ENCODE measurements at regions not wholly inside any gene's neighbourhood (a gene's known extent, or its start where the extent isn't known, plus 50 kb on each side); places are given as distances from the start of the nearest gene placed in this dataset.
"Not testable (repeated sequence)": the region's sequence is repeated elsewhere in the genome, so short reads cannot be mapped to it uniquely, and the experiment has no call there.

- H3K9me3 Mint-ChIP-seq: no peaks in the 10 kb centered on the region
- no peak overlapping the region for H3K27ac Mint-ChIP-seq
- ATAC-seq: no peak
- H3K27me3 Mint-ChIP-seq: no peaks in the 10 kb centered on the region
- no peaks in the 10 kb centered on the region for H3K4me1 Mint-ChIP-seq
- no peaks in the 10 kb centered on the region for H3K36me3 Mint-ChIP-seq
- POLR2A ChIA-PET: interaction anchor here (0.6 kb wide), 1 partner anchor 49 kb away, joined by 4 read pairs; no protein-coding TSS in a partner anchor
- DNase-seq: no peak
- H3K4me3 Mint-ChIP-seq: no peak overlapping the region
Measured at GRCh38 chr10:8151086-8151485, 96.6 kb downstream of the GATA3 start.

DNA sequence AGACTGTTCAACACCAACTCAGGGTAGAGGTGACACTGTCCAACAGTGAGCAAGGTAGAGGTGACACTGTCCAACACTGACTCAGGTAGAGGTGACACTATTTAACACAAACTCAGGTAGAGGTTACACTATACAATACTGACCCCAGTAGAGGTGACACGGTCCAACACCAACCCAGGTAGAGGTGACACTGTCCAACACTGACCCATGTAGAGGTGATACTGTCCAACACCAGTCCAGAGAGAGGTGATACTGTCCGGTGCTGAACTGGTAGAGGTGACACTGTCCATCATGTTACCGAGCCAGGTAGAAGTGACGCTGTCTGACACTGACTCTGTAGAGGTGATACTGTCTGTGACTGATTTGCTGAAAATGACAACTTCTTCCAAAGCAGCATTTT, 102.4 kb downstream of the GATA3 start:
- Mint-ChIP-seq H3K36me3 (peaks cover 0 to 5% (median 0%) of the 10 kb centered on the region in 3 donors), H3K4me1 (peaks cover 0 to 8% (median 2%) of the 10 kb centered on the region in 4 donors), H3K27me3 (peaks cover 0 to 8% (median 0%) of the 10 kb centered on the region in 5 donors), H3K27ac (no peak overlapping the region), H3K9me3 (peaks cover 0 to 2% (median 0%) of the 10 kb centered on the region in 9 donors), H3K4me3 (no peak overlapping the region)
- POLR2A ChIA-PET: no interaction called here
- no peak for DNase-seq
- ATAC-seq: no peak

DNA sequence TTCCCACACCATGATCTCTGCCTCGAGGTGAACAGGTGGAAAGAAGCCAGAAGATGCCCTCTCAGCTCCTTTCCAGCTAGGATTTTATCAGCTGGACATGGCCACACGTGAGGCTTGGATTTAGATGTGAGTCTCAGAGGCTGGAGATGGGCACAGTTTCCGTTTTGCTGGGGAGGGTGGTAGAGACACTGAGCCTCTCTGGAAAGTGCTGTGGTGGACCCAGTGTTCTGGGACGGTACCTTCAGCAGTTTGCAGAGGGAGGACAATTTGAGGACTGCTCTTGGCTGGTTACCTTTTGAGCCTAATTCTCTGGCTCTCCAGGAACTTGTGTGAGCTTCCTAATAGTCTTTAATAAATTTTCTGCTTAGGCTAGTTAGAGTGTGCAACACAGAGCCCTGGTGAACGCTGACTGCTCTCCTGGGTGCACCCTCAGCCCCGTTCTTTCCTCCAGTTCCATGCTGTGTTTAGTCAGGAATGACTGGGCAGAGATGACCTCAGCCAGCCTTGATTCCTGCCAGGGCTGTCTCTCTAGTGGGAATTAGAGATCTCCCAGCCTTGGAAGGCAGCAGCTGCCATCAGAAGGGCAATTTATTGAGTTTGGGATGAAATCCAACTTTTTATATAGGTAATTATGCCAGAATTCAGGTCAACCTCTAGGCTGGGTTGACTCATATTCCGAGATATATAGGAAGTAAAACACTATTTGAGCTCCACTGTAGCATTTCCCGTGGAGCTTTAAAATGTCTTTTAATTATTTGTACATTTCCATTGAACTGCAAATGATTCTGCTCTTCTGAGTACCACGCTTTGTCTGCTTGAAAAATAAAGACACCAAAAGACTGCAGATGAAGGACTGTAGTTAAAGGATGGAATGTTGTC, 103.9 kb downstream of the GATA3 start:
- Mint-ChIP-seq H3K4me1 (peaks cover 0 to 8% (median 2%) of the 10 kb centered on the region in 4 donors), H3K9me3 (peaks cover 0 to 2% (median 0%) of the 10 kb centered on the region in 9 donors), H3K27ac (no peak overlapping the region), H3K27me3 (peaks cover 0 to 8% (median 0%) of the 10 kb centered on the region in 5 donors), H3K36me3 (peaks cover 0 to 5% (median 0%) of the 10 kb centered on the region in 3 donors), H3K4me3 (no peak overlapping the region)
- DNase-seq: no peak
- POLR2A ChIA-PET: no interaction called here
- ATAC-seq: no peak

GRCh38 chr10:8159341-8160165, 105.1 kb downstream of the GATA3 start:
- Mint-ChIP-seq H3K27ac (no peak overlapping the region), H3K4me3 (no peak overlapping the region), H3K27me3 (peaks cover 0 to 8% (median 0%) of the 10 kb centered on the region in 5 donors), H3K4me1 (peaks cover 0 to 8% (median 2%) of the 10 kb centered on the region in 4 donors), H3K9me3 (peaks cover 0 to 6% (median 0%) of the 10 kb centered on the region in 9 donors), H3K36me3 (peaks cover 0 to 5% (median 0%) of the 10 kb centered on the region in 3 donors)
- POLR2A ChIA-PET: interaction anchor here (0.6 kb wide), 1 partner anchor 138 kb away, joined by 4 read pairs; no protein-coding TSS in a partner anchor
- ATAC-seq: no peak
- no peak for DNase-seq

DNA sequence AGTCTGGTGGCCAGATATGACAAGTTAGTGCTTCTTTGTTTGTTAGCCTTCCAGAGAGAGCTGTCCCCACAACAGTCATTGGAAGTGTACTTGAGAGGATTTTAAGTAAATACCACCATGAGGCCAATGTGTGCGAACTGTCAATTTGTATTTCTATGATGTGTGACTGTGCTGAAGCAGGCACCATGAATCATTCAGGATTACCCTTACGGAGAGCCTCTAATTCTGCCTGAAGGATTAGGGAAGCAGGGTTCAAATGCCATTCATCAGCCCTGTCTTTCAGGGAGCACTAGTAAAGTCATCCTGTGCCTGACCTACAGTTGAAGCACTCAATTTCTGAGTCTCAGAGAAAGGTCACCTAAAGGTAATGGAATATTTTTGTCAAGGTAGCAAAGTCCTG, 109.3 kb downstream of the GATA3 start:
- POLR2A ChIA-PET: no interaction called here
- peaks cover 0 to 8% (median 1%) of the 10 kb centered on the region in 4 donors for H3K4me1 Mint-ChIP-seq
- no peak overlapping the region for H3K27ac Mint-ChIP-seq
- peaks cover 0 to 30% (median 14%) of the 10 kb centered on the region in 3 donors for H3K36me3 Mint-ChIP-seq
- peaks cover 6 to 34% (median 14%) of the 10 kb centered on the region in 9 donors for H3K9me3 Mint-ChIP-seq
- peaks cover 0 to 8% (median 0%) of the 10 kb centered on the region in 5 donors for H3K27me3 Mint-ChIP-seq
- H3K4me3 Mint-ChIP-seq: no peak overlapping the region
- ATAC-seq: no peak
- DNase-seq: no peak

DNA sequence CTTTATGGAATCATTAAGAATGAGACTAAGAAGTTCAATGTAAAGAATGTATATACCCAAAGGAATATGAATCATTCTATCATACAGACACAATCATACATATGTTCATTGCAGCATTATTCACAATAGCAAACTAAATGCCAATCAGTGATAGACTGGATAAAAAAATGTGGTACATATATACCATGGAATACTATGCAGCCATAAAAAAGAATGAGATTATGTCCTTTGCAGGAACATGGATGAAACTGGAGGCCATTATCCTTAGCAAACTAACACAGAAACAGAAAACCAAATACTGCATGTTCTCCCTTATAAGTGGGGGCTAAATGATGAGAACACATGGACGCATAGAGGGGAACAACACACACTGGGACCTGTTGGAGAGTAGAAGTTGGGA, 110.2 kb downstream of the GATA3 start:
- Mint-ChIP-seq H3K36me3 (peaks cover 0 to 38% (median 19%) of the 10 kb centered on the region in 3 donors), H3K9me3 (peaks cover 6 to 42% (median 21%) of the 10 kb centered on the region in 9 donors)
- POLR2A ChIA-PET, H3K4me3 Mint-ChIP-seq, H3K27me3 Mint-ChIP-seq, ATAC-seq, DNase-seq, H3K27ac Mint-ChIP-seq, H3K4me1 Mint-ChIP-seq: not testable (repeated sequence)

DNA sequence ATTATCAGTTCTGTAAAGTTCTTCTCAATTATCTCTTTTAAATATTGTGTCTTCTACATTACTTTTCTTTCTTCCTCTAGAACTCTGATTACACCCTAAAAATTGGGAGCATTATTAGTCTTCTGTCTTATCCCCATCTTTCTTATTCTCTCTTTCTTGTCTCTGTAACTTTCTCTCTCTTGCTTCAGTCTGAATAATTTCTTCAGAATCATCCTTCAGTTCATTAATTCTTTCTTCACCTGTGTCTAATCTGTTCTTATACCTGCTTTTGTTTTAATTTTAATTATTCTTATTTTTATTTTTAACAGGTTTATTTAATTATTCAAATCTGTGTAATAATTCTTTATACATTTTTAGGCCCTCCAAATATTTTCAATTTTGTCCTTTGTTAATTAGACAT, 114.3 kb downstream of the GATA3 start:
- peaks cover 0 to 5% (median 0%) of the 10 kb centered on the region in 4 donors for H3K4me1 Mint-ChIP-seq
- ATAC-seq: no peak
- DNase-seq: no peak
- H3K27ac Mint-ChIP-seq: no peak overlapping the region
- peaks cover 6 to 43% (median 22%) of the 10 kb centered on the region in 9 donors for H3K9me3 Mint-ChIP-seq
- POLR2A ChIA-PET: no interaction called here
- H3K4me3 Mint-ChIP-seq: no peak overlapping the region
- no peaks in the 10 kb centered on the region for H3K27me3 Mint-ChIP-seq
- peaks cover 0 to 36% (median 19%) of the 10 kb centered on the region in 3 donors for H3K36me3 Mint-ChIP-seq

DNA sequence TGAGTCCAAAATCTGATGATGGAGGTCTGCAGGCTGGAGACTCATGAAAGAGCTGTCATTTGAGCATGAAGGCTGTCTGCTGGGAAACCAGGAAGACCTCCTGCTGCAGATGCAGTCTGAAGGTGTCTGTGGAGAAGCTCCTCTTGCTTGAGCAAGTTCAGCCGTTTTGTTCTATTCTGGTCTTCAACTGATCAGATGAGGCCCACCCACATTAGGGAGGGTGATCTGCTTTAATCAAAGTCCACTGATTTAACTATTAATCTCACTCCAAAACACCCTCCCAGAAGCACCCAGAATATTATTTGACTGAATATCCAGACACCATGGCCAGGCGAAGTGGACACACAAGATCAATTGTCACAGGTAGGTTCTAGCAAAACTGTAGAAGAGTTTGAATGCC, 116.5 kb downstream of the GATA3 start:
- peaks cover 0 to 5% (median 0%) of the 10 kb centered on the region in 4 donors for H3K4me1 Mint-ChIP-seq
- H3K27ac Mint-ChIP-seq: peak overlapping the region in 1 of 10 donors; percentile 24
- H3K27me3 Mint-ChIP-seq: peaks cover 0 to 2% (median 0%) of the 10 kb centered on the region in 5 donors
- H3K36me3 Mint-ChIP-seq: peaks cover 0 to 27% (median 16%) of the 10 kb centered on the region in 3 donors
- H3K9me3 Mint-ChIP-seq: peaks cover 6 to 27% (median 18%) of the 10 kb centered on the region in 9 donors
- no peak overlapping the region for H3K4me3 Mint-ChIP-seq
- no peak for ATAC-seq
- DNase-seq: no peak
- POLR2A ChIA-PET: no interaction called here

- no peak for ATAC-seq
- H3K36me3 Mint-ChIP-seq: peaks cover 0 to 23% (median 14%) of the 10 kb centered on the region in 3 donors
- H3K27ac Mint-ChIP-seq: no peak overlapping the region
- POLR2A ChIA-PET: no interaction called here
- H3K4me3 Mint-ChIP-seq: no peak overlapping the region
- DNase-seq: no peak
- peaks cover 6 to 22% (median 16%) of the 10 kb centered on the region in 9 donors for H3K9me3 Mint-ChIP-seq
- H3K4me1 Mint-ChIP-seq: peaks cover 0 to 5% (median 0%) of the 10 kb centered on the region in 4 donors
- peaks cover 0 to 2% (median 0%) of the 10 kb centered on the region in 5 donors for H3K27me3 Mint-ChIP-seq
Measured at GRCh38 chr10:8172604-8173003, 118.1 kb downstream of the GATA3 start.

- Mint-ChIP-seq H3K27me3 (peaks cover 0 to 2% (median 0%) of the 10 kb centered on the region in 5 donors), H3K27ac (no peak overlapping the region), H3K9me3 (peaks cover 4 to 14% (median 12%) of the 10 kb centered on the region in 9 donors), H3K4me3 (no peak overlapping the region), H3K36me3 (peaks cover 0 to 16% (median 9%) of the 10 kb centered on the region in 3 donors), H3K4me1 (peaks cover 0 to 5% (median 0%) of the 10 kb centered on the region in 4 donors)
- POLR2A ChIA-PET: no interaction called here
- ATAC-seq (no peak), DNase-seq (no peak)
Measured at GRCh38 chr10:8173243-8173865, 118.9 kb downstream of the GATA3 start.

GRCh38 chr10:8173866-8174243, 119.4 kb downstream of the GATA3 start:
- peaks cover 0 to 11% (median 4%) of the 10 kb centered on the region in 3 donors for H3K36me3 Mint-ChIP-seq
- no peak overlapping the region for H3K27ac Mint-ChIP-seq
- POLR2A ChIA-PET: no interaction called here
- peaks cover 0 to 9% (median 7%) of the 10 kb centered on the region in 9 donors for H3K9me3 Mint-ChIP-seq
- peaks cover 0 to 5% (median 0%) of the 10 kb centered on the region in 4 donors for H3K4me1 Mint-ChIP-seq
- DNase-seq (no peak), ATAC-seq (no peak)
- peaks cover 0 to 2% (median 0%) of the 10 kb centered on the region in 5 donors for H3K27me3 Mint-ChIP-seq
- H3K4me3 Mint-ChIP-seq: no peak overlapping the region

- Mint-ChIP-seq H3K4me3 (no peak overlapping the region), H3K27me3 (peaks cover 0 to 2% (median 0%) of the 10 kb centered on the region in 5 donors), H3K36me3 (peaks cover 0 to 4% (median 0%) of the 10 kb centered on the region in 3 donors), H3K9me3 (peaks cover 0 to 2% (median 0%) of the 10 kb centered on the region in 9 donors), H3K4me1 (peaks cover 0 to 5% (median 0%) of the 10 kb centered on the region in 4 donors), H3K27ac (no peak overlapping the region)
- ATAC-seq (no peak), DNase-seq (no peak)
- POLR2A ChIA-PET: no interaction called here
Measured at GRCh38 chr10:8174762-8175161, 120.3 kb downstream of the GATA3 start.

Measured in naive thymus-derived CD8-positive, alpha-beta T cell (primary cell).